DOHH2 (cell line): ENCODE measurements at regions not wholly inside any gene's neighbourhood (a gene's known extent, or its start where the extent isn't known, plus 50 kb on each side); places are given as distances from the start of the nearest gene placed in this dataset.

ENCODE experiments used
- EZH2phosphoT487 ChIP-seq: fragments of 200-600 bp; sonication (generic); IDR thresholded peaks from 2 replicates; pipeline ENCODE4 v1.6.1; 2017; ENCODE audit warnings: borderline replicate concordance, mild to moderate bottlenecking, antibody characterized with exemption, low read length, moderate library complexity, mixed read lengths
- TF ChIP-seq, protein P1 (sequence below): fragments of 200-600 bp; sonication (generic); IDR thresholded peaks from one replicate; pipeline ENCODE4 v1.5.1; 2014; ENCODE audit warnings: antibody characterized with exemption, mild to moderate bottlenecking, low read depth, low read length; ENCODE audit not compliant: poor library complexity, severe bottlenecking

DNA sequence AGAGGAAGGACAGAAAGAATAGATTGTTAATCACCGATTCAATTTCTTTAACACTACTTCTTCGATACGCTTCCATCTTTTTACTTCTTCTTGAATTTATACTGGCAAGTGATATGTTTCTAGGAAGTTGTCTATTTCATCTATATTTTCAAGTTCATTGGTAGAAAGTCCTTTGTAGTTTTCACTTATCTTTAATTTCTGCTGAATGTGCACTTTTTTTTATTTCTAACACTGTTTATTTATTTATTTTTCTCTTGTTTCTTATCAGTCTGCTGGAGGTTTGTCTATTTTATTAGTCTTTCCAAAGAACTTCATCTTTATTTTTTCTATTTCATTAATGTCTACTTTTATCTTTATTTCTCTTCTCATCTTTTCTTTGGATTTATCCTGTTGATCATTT is 63.6 kb downstream of the SIX1 start:
- TF ChIP-seq, protein P1, sequence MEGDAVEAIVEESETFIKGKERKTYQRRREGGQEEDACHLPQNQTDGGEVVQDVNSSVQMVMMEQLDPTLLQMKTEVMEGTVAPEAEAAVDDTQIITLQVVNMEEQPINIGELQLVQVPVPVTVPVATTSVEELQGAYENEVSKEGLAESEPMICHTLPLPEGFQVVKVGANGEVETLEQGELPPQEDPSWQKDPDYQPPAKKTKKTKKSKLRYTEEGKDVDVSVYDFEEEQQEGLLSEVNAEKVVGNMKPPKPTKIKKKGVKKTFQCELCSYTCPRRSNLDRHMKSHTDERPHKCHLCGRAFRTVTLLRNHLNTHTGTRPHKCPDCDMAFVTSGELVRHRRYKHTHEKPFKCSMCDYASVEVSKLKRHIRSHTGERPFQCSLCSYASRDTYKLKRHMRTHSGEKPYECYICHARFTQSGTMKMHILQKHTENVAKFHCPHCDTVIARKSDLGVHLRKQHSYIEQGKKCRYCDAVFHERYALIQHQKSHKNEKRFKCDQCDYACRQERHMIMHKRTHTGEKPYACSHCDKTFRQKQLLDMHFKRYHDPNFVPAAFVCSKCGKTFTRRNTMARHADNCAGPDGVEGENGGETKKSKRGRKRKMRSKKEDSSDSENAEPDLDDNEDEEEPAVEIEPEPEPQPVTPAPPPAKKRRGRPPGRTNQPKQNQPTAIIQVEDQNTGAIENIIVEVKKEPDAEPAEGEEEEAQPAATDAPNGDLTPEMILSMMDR: no peak
- TF ChIP-seq EZH2phosphoT487: no peak
